ENCODE measurements at regions not wholly inside any gene's neighbourhood (a gene's known extent, or its start where the extent isn't known, plus 50 kb on each side); places are given as distances from the start of the nearest gene placed in this dataset.

DNA sequence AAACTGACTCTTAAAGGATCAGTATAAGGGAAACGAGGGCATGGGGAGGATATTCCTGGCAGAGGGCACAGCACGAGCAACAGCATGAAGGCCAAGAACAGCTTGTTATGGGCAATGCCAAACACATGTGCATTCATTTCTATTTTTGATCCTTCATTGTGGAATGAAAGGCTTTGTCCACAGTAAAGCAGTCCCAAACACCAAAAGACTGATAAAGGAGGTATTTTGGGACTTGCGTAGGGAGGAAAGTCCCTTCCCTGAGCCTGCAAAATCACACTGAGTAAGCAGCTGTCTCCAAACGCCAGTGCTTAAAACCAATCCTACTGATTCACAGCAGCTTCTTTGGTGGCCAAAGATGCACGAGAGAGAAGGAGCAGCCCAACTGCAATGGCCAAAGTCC lies 138.2 kb downstream of the UNC5CL start:
- TF ChIP-seq, protein P1, sequence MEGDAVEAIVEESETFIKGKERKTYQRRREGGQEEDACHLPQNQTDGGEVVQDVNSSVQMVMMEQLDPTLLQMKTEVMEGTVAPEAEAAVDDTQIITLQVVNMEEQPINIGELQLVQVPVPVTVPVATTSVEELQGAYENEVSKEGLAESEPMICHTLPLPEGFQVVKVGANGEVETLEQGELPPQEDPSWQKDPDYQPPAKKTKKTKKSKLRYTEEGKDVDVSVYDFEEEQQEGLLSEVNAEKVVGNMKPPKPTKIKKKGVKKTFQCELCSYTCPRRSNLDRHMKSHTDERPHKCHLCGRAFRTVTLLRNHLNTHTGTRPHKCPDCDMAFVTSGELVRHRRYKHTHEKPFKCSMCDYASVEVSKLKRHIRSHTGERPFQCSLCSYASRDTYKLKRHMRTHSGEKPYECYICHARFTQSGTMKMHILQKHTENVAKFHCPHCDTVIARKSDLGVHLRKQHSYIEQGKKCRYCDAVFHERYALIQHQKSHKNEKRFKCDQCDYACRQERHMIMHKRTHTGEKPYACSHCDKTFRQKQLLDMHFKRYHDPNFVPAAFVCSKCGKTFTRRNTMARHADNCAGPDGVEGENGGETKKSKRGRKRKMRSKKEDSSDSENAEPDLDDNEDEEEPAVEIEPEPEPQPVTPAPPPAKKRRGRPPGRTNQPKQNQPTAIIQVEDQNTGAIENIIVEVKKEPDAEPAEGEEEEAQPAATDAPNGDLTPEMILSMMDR (IDR thresholded peaks at IDR 0.05), result no peak
- no peak for DNase-seq
- H3K9me3 ChIP-seq, result no peaks in the 10 kb centered on the region
- H3K4me3 ChIP-seq, result no peak overlapping the region
- H3K27me3 ChIP-seq, result no peaks in the 10 kb centered on the region
- no peak for ATAC-seq
- H3K27ac ChIP-seq, result no peak overlapping the region
- intact Hi-C loops (cut with DNase I), result no loop called here
- H3K36me3 ChIP-seq, result no peaks in the 10 kb centered on the region
- H3K4me1 ChIP-seq, result no peaks in the 10 kb centered on the region

DNA sequence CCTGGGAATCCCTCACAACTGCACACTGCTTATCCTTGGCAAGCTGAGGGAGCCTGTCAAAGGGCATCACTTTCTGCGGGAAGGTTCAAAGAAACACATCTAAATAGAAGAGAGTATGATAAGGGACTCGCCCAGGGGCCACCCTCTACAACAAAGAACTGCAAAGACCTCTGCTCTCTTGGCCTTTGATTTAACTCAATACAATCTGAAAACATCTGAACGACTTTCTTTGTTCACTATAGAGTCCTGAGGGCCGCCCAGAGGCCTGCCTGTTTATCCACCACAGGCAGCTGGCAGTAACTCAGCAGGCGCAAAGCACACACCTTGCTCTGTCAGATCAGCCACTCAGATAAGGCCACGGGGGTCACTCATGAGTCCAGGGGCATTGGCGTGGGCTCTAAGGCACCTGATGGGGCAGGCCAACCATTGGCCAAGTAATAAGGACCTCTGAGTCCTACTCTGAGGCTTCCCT lies 139.3 kb downstream of the UNC5CL start:
- H3K27ac ChIP-seq, result no peak overlapping the region
- H3K4me3 ChIP-seq, result no peak overlapping the region
- no peak for DNase-seq
- H3K36me3 ChIP-seq, result no peaks in the 10 kb centered on the region
- no peaks in the 10 kb centered on the region for H3K4me1 ChIP-seq
- no peak for ATAC-seq
- H3K9me3 ChIP-seq, result no peaks in the 10 kb centered on the region
- no peaks in the 10 kb centered on the region for H3K27me3 ChIP-seq
- TF ChIP-seq, protein P1 (IDR thresholded peaks at IDR 0.05), result no peak
- intact Hi-C loops (cut with DNase I), result no loop called here

DNA sequence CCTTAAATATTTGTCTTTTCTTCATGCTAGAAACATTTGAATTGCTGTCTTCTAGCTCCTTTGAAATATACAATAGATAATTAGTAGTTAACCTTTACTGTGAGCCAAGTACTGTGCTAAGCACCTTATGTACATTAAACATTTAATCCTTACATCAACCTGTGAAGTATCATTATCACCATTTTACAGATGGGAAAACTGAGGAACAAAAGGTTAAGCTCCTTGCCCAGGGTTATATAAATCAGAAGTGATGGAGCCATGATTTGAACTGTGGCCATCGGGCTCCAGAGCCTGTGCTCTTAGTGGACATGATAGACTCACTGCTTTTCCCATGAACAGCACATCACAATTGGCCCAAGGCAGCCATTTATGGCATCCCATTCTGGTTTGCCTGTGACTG lies 140.9 kb downstream of the UNC5CL start:
- TF ChIP-seq, protein P1 (IDR thresholded peaks at IDR 0.05), result no peak
- Histone ChIP-seq H3K27ac (no peak overlapping the region), H3K4me3 (no peak overlapping the region), H3K4me1 (no peaks in the 10 kb centered on the region), H3K36me3 (no peaks in the 10 kb centered on the region), H3K27me3 (no peaks in the 10 kb centered on the region), H3K9me3 (no peaks in the 10 kb centered on the region)
- no peak for DNase-seq
- ATAC-seq, result no peak
- intact Hi-C loops (cut with DNase I), result no loop called here

DNA sequence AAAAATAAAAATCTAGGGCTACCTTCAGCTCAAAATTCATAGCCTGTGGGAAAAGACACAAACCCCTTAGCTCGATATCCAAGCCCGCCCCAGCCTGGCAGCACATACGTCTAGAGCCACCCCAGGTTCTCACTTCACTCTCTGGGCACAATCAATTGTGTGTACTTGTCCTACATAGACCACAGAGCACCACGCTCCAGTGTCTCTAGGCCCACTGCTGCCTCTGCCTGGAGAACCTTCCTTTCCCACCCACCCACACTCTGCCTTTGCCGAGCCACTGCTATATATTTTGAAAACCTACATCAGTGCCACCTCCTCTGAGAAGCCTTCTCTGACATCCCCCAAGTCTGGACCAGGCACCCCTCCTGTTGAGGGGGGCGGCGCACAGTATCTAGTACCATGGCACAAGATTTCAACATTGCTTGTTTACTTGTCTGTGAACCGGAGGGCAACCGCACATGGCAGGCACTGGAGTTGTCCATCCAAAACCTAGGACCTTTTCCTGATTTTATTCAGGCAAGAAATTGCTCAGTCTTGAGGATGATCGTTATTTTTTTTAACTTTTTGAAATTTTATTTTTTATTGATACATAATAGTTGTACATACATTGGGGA lies 141.5 kb downstream of the UNC5CL start:
- Histone ChIP-seq H3K27me3 (no peaks in the 10 kb centered on the region), H3K27ac (no peak overlapping the region), H3K4me3 (no peak overlapping the region), H3K9me3 (no peaks in the 10 kb centered on the region), H3K36me3 (no peaks in the 10 kb centered on the region), H3K4me1 (no peaks in the 10 kb centered on the region)
- intact Hi-C loops (cut with DNase I), result no loop called here
- TF ChIP-seq, protein P1 (IDR thresholded peaks at IDR 0.05), result no peak
- no peak for DNase-seq
- no peak for ATAC-seq

DNA sequence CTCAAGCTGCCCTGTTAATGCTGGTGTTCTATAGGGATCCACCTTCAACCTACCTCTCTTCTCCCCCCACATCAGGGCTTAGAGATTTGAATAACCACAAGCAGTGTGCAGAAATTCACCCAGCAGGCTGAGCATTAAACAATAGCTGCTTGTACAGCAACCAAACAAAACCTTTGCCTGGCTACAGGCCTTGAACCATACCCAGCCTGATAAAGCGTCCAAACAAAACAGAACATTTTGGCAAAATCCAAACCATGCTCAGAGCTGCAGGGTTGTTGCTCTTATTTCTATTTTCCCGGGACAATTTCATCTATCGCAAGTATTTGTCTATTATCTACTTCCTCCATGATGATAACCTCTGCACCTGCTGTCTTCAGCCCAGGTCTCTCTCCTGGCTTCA lies 142.3 kb downstream of the UNC5CL start:
- ATAC-seq (no peak), DNase-seq (no peak)
- Histone ChIP-seq H3K4me1 (no peaks in the 10 kb centered on the region), H3K4me3 (no peak overlapping the region), H3K27me3 (no peaks in the 10 kb centered on the region), H3K27ac (no peak overlapping the region), H3K9me3 (no peaks in the 10 kb centered on the region), H3K36me3 (no peaks in the 10 kb centered on the region)
- intact Hi-C loops (cut with DNase I), result no loop called here
- TF ChIP-seq, protein P1 (IDR thresholded peaks at IDR 0.05), result no peak
